CD4-positive, alpha-beta memory T cell (primary cell): ENCODE measurements at regions not wholly inside any gene's neighbourhood (a gene's known extent, or its start where the extent isn't known, plus 50 kb on each side); places are given as distances from the start of the nearest gene placed in this dataset.

Experiments used
- CTCF ChIA-PET: fragments of 350-600 bp; sonication (Branson Sonifier 250); formaldehyde crosslinking; loops from one replicate; lab custom pipeline; 2021; ENCODE audit warnings: inconsistent platforms; ENCODE audit not compliant: partially characterized antibody; lab: Charles Lee
- POLR2A ChIA-PET: fragments of 350-600 bp; sonication (Branson Sonifier 250); formaldehyde crosslinking; loops from one replicate; lab custom pipeline; 2021; ENCODE audit not compliant: partially characterized antibody; lab: Charles Lee
- DNase-seq, 5 donors: peaks; one replicate each; pipeline versions ENCODE4 v3.0.0 to v3.0.0-alpha.2; 2020 to 2022; ENCODE audit warnings: mixed read lengths in 1 of 5
- H3K27ac ChIP-seq: one replicate; pipeline ENCODE4 v1.7.0; 2013; ENCODE audit warnings: low read depth, low read length
- H3K27me3 ChIP-seq: 2 replicates; pipeline ENCODE4 v1.7.0; 2013; ENCODE audit warnings: mild to moderate bottlenecking, low read length, moderate library complexity; ENCODE audit not compliant: insufficient read depth
- H3K36me3 ChIP-seq: 2 replicates; pipeline ENCODE4 v1.7.0; 2013; ENCODE audit warnings: mild to moderate bottlenecking, low read length, moderate library complexity; ENCODE audit not compliant: insufficient read depth
- H3K4me1 ChIP-seq: 2 replicates; pipeline ENCODE4 v1.7.0; 2013; ENCODE audit warnings: mild to moderate bottlenecking, low read length, moderate library complexity; ENCODE audit not compliant: insufficient read depth
- H3K4me3 ChIP-seq, 2 donors: one replicate each; pipeline ENCODE4 v1.7.0; 2013; ENCODE audit warnings: low read length in 2 of 2, mild to moderate bottlenecking in 1 of 2
- H3K9me3 ChIP-seq, 2 donors: one replicate each; pipeline ENCODE4 v1.7.0; 2013; ENCODE audit warnings: low read length in 2 of 2, control low read depth in 1 of 2; ENCODE audit not compliant: control insufficient read depth in 1 of 2
- H3K27ac Mint-ChIP-seq, 7 donors: one replicate each; pipeline ENCODE4 v1.8.0; 2020 to 2021; ENCODE audit warnings: mixed read lengths in 7 of 7, mild to moderate bottlenecking in 6 of 7, inconsistent platforms in 3 of 7, moderate library complexity in 3 of 7
- H3K27me3 Mint-ChIP-seq, 2 donors: one replicate each; pipeline ENCODE4 v1.8.0; 2020 to 2021; ENCODE audit warnings: mixed read lengths in 2 of 2
- H3K36me3 Mint-ChIP-seq, 2 donors: one replicate each; pipeline ENCODE4 v1.8.0; 2020 to 2021; ENCODE audit warnings: mixed read lengths in 2 of 2, inconsistent platforms in 1 of 2, mild to moderate bottlenecking in 1 of 2
- H3K4me1 Mint-ChIP-seq, 4 donors: one replicate each; pipeline ENCODE4 v1.8.0; 2020 to 2021; ENCODE audit warnings: mixed read lengths in 4 of 4, mild to moderate bottlenecking in 1 of 4
- H3K4me3 Mint-ChIP-seq, 8 donors: one replicate each; pipeline ENCODE4 v1.8.0; 2020 to 2021; ENCODE audit warnings: mixed read lengths in 8 of 8, mild to moderate bottlenecking in 7 of 8, moderate library complexity in 6 of 8, inconsistent platforms in 3 of 8
- H3K9me3 Mint-ChIP-seq, 8 donors: one replicate each; pipeline ENCODE4 v1.8.0; 2020 to 2021; ENCODE audit warnings: mixed read lengths in 8 of 8, mild to moderate bottlenecking in 5 of 8, inconsistent platforms in 3 of 8, moderate library complexity in 1 of 8
- intact Hi-C: fragments of 100-400 bp; cut with micrococcal nuclease; formaldehyde crosslinking; loops from one replicate; pipeline ENCODE4 v1.15.1; 2023

- peaks cover 0 to 2% (median 0%) of the 10 kb centered on the region in 8 donors for H3K9me3 Mint-ChIP-seq
- Histone ChIP-seq H3K4me1 (no peaks in the 10 kb centered on the region), H3K36me3 (no peaks in the 10 kb centered on the region), H3K27me3 (no peaks in the 10 kb centered on the region), H3K27ac (no peak overlapping the region), H3K4me3 (no peak overlapping the region), H3K9me3 (no peaks in the 10 kb centered on the region)
- H3K36me3 Mint-ChIP-seq, result no peaks in the 10 kb centered on the region
- H3K27ac Mint-ChIP-seq, result no peak overlapping the region
- POLR2A ChIA-PET, result no interaction called here
- CTCF ChIA-PET, result no interaction called here
- intact Hi-C loops, result no loop called here
- no peak for DNase-seq
- H3K4me3 Mint-ChIP-seq, result no peak overlapping the region
- no peaks in the 10 kb centered on the region for H3K4me1 Mint-ChIP-seq
- H3K27me3 Mint-ChIP-seq, result peaks cover 3 to 8% of the 10 kb centered on the region in 2 donors
Observed at GRCh38 chr6:125486881-125487280, 185.1 kb upstream of the HDDC2 start.

GRCh38 chr6:125489579-125490285 is 188.0 kb upstream of the HDDC2 start:
- H3K4me1 ChIP-seq, result no peaks in the 10 kb centered on the region
- Mint-ChIP-seq H3K4me1 (no peaks in the 10 kb centered on the region), H3K27ac (no peak overlapping the region), H3K4me3 (no peak overlapping the region), H3K9me3 (peaks cover 0 to 2% (median 0%) of the 10 kb centered on the region in 8 donors), H3K36me3 (no peaks in the 10 kb centered on the region), H3K27me3 (peaks cover 5 to 6% of the 10 kb centered on the region in 2 donors)
- ChIA-PET CTCF (no interaction called here), POLR2A (no interaction called here)
- H3K27me3 ChIP-seq, result no peaks in the 10 kb centered on the region
- DNase-seq, result no peak
- no peaks in the 10 kb centered on the region for H3K36me3 ChIP-seq
- intact Hi-C loops, result no loop called here
- no peaks in the 10 kb centered on the region for H3K9me3 ChIP-seq
- H3K27ac ChIP-seq, result no peak overlapping the region
- H3K4me3 ChIP-seq, result no peak overlapping the region

GRCh38 chr6:125491860-125492618 is 190.3 kb upstream of the HDDC2 start:
- H3K9me3 Mint-ChIP-seq, result no peaks in the 10 kb centered on the region
- peaks cover 5 to 6% of the 10 kb centered on the region in 2 donors for H3K27me3 Mint-ChIP-seq
- H3K36me3 ChIP-seq, result no peaks in the 10 kb centered on the region
- CTCF ChIA-PET, result no interaction called here
- no peaks in the 10 kb centered on the region for H3K9me3 ChIP-seq
- H3K4me3 Mint-ChIP-seq, result no peak overlapping the region
- intact Hi-C loops, result no loop called here
- H3K27me3 ChIP-seq, result no peaks in the 10 kb centered on the region
- H3K4me3 ChIP-seq, result no peak overlapping the region
- no peak overlapping the region for H3K27ac ChIP-seq
- no peaks in the 10 kb centered on the region for H3K4me1 Mint-ChIP-seq
- POLR2A ChIA-PET, result no interaction called here
- H3K4me1 ChIP-seq, result no peaks in the 10 kb centered on the region
- no peaks in the 10 kb centered on the region for H3K36me3 Mint-ChIP-seq
- no peak for DNase-seq
- no peak overlapping the region for H3K27ac Mint-ChIP-seq

GRCh38 chr6:125498606-125499005 is 196.8 kb upstream of the HDDC2 start:
- Mint-ChIP-seq H3K4me3 (no peak overlapping the region), H3K27ac (no peak overlapping the region), H3K4me1 (no peaks in the 10 kb centered on the region), H3K27me3 (peaks cover 2 to 6% of the 10 kb centered on the region in 2 donors), H3K36me3 (no peaks in the 10 kb centered on the region), H3K9me3 (peaks cover 0 to 2% (median 0%) of the 10 kb centered on the region in 8 donors)
- no peak for DNase-seq
- Histone ChIP-seq H3K4me3 (no peak overlapping the region), H3K9me3 (no peaks in the 10 kb centered on the region), H3K4me1 (no peaks in the 10 kb centered on the region), H3K27ac (no peak overlapping the region), H3K36me3 (no peaks in the 10 kb centered on the region), H3K27me3 (no peaks in the 10 kb centered on the region)
- POLR2A ChIA-PET, result no interaction called here
- intact Hi-C loops, result no loop called here
- CTCF ChIA-PET, result no interaction called here

- Histone ChIP-seq H3K27ac (no peak overlapping the region), H3K4me3 (no peak overlapping the region), H3K9me3 (no peaks in the 10 kb centered on the region), H3K27me3 (no peaks in the 10 kb centered on the region), H3K4me1 (no peaks in the 10 kb centered on the region), H3K36me3 (no peaks in the 10 kb centered on the region)
- Mint-ChIP-seq H3K27ac (no peak overlapping the region), H3K36me3 (no peaks in the 10 kb centered on the region), H3K27me3 (peaks cover 2 to 12% of the 10 kb centered on the region in 2 donors), H3K4me3 (no peak overlapping the region), H3K9me3 (peaks cover 0 to 2% (median 0%) of the 10 kb centered on the region in 8 donors), H3K4me1 (no peaks in the 10 kb centered on the region)
- intact Hi-C loops, result no loop called here
- ChIA-PET POLR2A (no interaction called here), CTCF (no interaction called here)
- DNase-seq, result no peak
Observed at GRCh38 chr6:125499535-125499934, 197.8 kb upstream of the HDDC2 start.

GRCh38 chr6:125503181-125503580 is 201.4 kb upstream of the HDDC2 start:
- H3K4me1 ChIP-seq, result no peaks in the 10 kb centered on the region
- ChIA-PET POLR2A (no interaction called here), CTCF (no interaction called here)
- H3K27me3 ChIP-seq, result no peaks in the 10 kb centered on the region
- no peaks in the 10 kb centered on the region for H3K9me3 ChIP-seq
- H3K4me3 ChIP-seq, result no peak overlapping the region
- no peak overlapping the region for H3K27ac ChIP-seq
- intact Hi-C loops, result no loop called here
- H3K9me3 Mint-ChIP-seq, result peaks cover 0 to 2% (median 0%) of the 10 kb centered on the region in 8 donors
- no peaks in the 10 kb centered on the region for H3K36me3 ChIP-seq
- no peaks in the 10 kb centered on the region for H3K36me3 Mint-ChIP-seq
- no peak for DNase-seq
- H3K27me3 Mint-ChIP-seq, result peaks cover 2 to 14% of the 10 kb centered on the region in 2 donors
- H3K4me3 Mint-ChIP-seq, result no peak overlapping the region
- no peak overlapping the region for H3K27ac Mint-ChIP-seq
- H3K4me1 Mint-ChIP-seq, result no peaks in the 10 kb centered on the region

- Mint-ChIP-seq H3K27me3 (peaks cover 4 to 15% of the 10 kb centered on the region in 2 donors), H3K4me3 (no peak overlapping the region), H3K27ac (no peak overlapping the region), H3K36me3 (no peaks in the 10 kb centered on the region), H3K4me1 (no peaks in the 10 kb centered on the region), H3K9me3 (peaks cover 0 to 2% (median 0%) of the 10 kb centered on the region in 8 donors)
- no peaks in the 10 kb centered on the region for H3K9me3 ChIP-seq
- no peaks in the 10 kb centered on the region for H3K4me1 ChIP-seq
- no peak for DNase-seq
- no peak overlapping the region for H3K4me3 ChIP-seq
- ChIA-PET CTCF (no interaction called here), POLR2A (no interaction called here)
- intact Hi-C loops, result no loop called here
- no peaks in the 10 kb centered on the region for H3K36me3 ChIP-seq
- H3K27ac ChIP-seq, result no peak overlapping the region
- no peaks in the 10 kb centered on the region for H3K27me3 ChIP-seq
Observed at GRCh38 chr6:125507987-125508655, 206.4 kb upstream of the HDDC2 start.
